ENCODE measurements at regions not wholly inside any gene's neighbourhood (a gene's known extent, or its start where the extent isn't known, plus 50 kb on each side); places are given as distances from the start of the nearest gene placed in this dataset.
"Not testable (repeated sequence)": the region's sequence is repeated elsewhere in the genome, so short reads cannot be mapped to it uniquely, and the experiment has no call there.

- DNase-seq = no peak
These were observed 273.5 kb upstream of the ATP5MC3 start for GRCh38 chr2:175454953-175455389.

- no peak for DNase-seq
These were observed 268.7 kb upstream of the ATP5MC3 start for GRCh38 chr2:175450029-175450760.

- DNase-seq = no peak
These were observed 268.1 kb upstream of the ATP5MC3 start for GRCh38 chr2:175449616-175450015.

GRCh38 chr2:175446201-175446600 is 264.7 kb upstream of the ATP5MC3 start:
- no peak for DNase-seq

- DNase-seq = peak; percentile 3
These were observed 263.8 kb upstream of the ATP5MC3 start for GRCh38 chr2:175445281-175445680.

- no peak for DNase-seq
These were observed 260.9 kb upstream of the ATP5MC3 start for GRCh38 chr2:175442441-175442840.

GRCh38 chr2:175441181-175441761 is 259.8 kb upstream of the ATP5MC3 start:
- no peak for DNase-seq

- no peak for DNase-seq
These were observed 257.9 kb upstream of the ATP5MC3 start for GRCh38 chr2:175439416-175439815.

GRCh38 chr2:175437167-175437566 is 255.7 kb upstream of the ATP5MC3 start:
- DNase-seq = no peak

GRCh38 chr2:175436076-175436475 is 254.6 kb upstream of the ATP5MC3 start:
- DNase-seq = no peak

GRCh38 chr2:175435012-175435411 is 253.5 kb upstream of the ATP5MC3 start:
- DNase-seq = peak; percentile 5

GRCh38 chr2:175432793-175433192 is 251.3 kb upstream of the ATP5MC3 start:
- DNase-seq = no peak

- DNase-seq = no peak
These were observed 250.5 kb upstream of the ATP5MC3 start for GRCh38 chr2:175432021-175432420.

- DNase-seq = no peak
These were observed 249.8 kb upstream of the ATP5MC3 start for GRCh38 chr2:175431101-175431946.

- DNase-seq = no peak
These were observed 248.7 kb upstream of the ATP5MC3 start for GRCh38 chr2:175430236-175430635.

GRCh38 chr2:175418224-175418835 is 236.8 kb upstream of the ATP5MC3 start:
- DNase-seq = no peak

GRCh38 chr2:175414882-175415487 is 233.5 kb upstream of the ATP5MC3 start:
- peak; percentile 79 for DNase-seq

GRCh38 chr2:175414191-175414881 is 232.8 kb upstream of the ATP5MC3 start:
- DNase-seq = peak; percentile 41

GRCh38 chr2:175410941-175411340 is 229.4 kb upstream of the ATP5MC3 start:
- DNase-seq = not testable (repeated sequence)

- DNase-seq = no peak
These were observed 223.3 kb upstream of the ATP5MC3 start for GRCh38 chr2:175404839-175405238.

- DNase-seq = no peak
These were observed 222.2 kb upstream of the ATP5MC3 start for GRCh38 chr2:175403599-175404221.

GRCh38 chr2:175402571-175402970 is 221.1 kb upstream of the ATP5MC3 start:
- no peak for DNase-seq

Data from inflammatory macrophage treated with lipopolysaccharide for 4 hours (primary cell).